ENCODE measurements at regions not wholly inside any gene's neighbourhood (a gene's known extent, or its start where the extent isn't known, plus 50 kb on each side); places are given as distances from the start of the nearest gene placed in this dataset.
"Not testable (repeated sequence)": the region's sequence is repeated elsewhere in the genome, so short reads cannot be mapped to it uniquely, and the experiment has no call there.

GRCh38 chr2:182592691-182593393 lies 123.2 kb upstream of the DNAJC10 start:
- H3K4me3 Mint-ChIP-seq = no peak overlapping the region
- no peak overlapping the region for H3K27ac Mint-ChIP-seq
- intact Hi-C loops (cut with micrococcal nuclease) = no loop called here
- H3K9me3 Mint-ChIP-seq = no peaks in the 10 kb centered on the region
- peaks cover 2% of the 10 kb centered on the region for H3K27me3 Mint-ChIP-seq (ENCODE audit: insufficient read depth)
- DNase-seq (ENCODE audit: low spot score) = no peak
- H3K4me1 Mint-ChIP-seq (ENCODE audit: low read depth) = no peaks in the 10 kb centered on the region
- no peaks in the 10 kb centered on the region for H3K36me3 Mint-ChIP-seq (ENCODE audit: low read depth)

DNA sequence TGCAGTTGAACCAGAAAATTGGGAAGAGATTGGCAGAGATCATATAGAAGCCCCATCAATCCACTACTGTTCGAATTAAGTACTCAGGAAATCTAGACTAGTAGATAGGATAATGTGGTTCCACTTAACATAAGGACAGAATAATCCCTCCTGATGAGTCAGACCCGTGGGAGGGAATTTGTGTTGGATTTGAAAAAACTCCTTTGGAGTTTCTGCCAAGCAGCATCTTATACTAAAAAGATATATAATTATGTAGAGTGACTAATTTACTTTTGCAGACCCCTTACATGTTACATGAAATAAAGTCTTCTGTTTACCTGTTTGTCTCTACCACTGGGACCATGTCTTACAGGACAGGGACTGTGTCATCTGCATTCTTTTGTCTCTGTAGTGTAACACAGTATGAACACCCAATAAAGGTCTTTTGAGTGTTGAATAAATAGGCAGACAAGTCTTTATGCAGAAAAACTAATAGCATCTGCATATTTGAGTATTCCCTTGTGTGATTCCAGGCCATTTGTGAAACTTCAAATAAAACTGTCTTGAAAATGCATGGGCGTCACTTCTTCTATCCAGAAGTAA lies 122.6 kb upstream of the DNAJC10 start:
- no peaks in the 10 kb centered on the region for H3K9me3 Mint-ChIP-seq

GRCh38 chr2:182594286-182594685 lies 121.8 kb upstream of the DNAJC10 start:
- peaks cover 2% of the 10 kb centered on the region for H3K27me3 Mint-ChIP-seq (ENCODE audit: insufficient read depth)
- intact Hi-C loops (cut with micrococcal nuclease) = no loop called here
- H3K9me3 Mint-ChIP-seq = no peaks in the 10 kb centered on the region
- no peak overlapping the region for H3K27ac Mint-ChIP-seq
- H3K4me3 Mint-ChIP-seq = no peak overlapping the region
- DNase-seq (ENCODE audit: low spot score) = no peak
- H3K36me3 Mint-ChIP-seq (ENCODE audit: low read depth) = no peaks in the 10 kb centered on the region
- no peaks in the 10 kb centered on the region for H3K4me1 Mint-ChIP-seq (ENCODE audit: low read depth)

More for the DNA sequence above, 122.6 kb upstream of the DNAJC10 start:
- Mint-ChIP-seq H3K4me3 (no peak overlapping the region), H3K36me3 (ENCODE audit: low read depth) (no peaks in the 10 kb centered on the region), H3K4me1 (ENCODE audit: low read depth) (no peaks in the 10 kb centered on the region), H3K27me3 (ENCODE audit: insufficient read depth) (peaks cover 2% of the 10 kb centered on the region), H3K27ac (no peak overlapping the region)
- DNase-seq (ENCODE audit: low spot score) = no peak
- intact Hi-C loops (cut with micrococcal nuclease) = no loop called here

- Mint-ChIP-seq H3K27me3 (ENCODE audit: insufficient read depth) (peaks cover 2% of the 10 kb centered on the region), H3K4me3 (no peak overlapping the region), H3K27ac (no peak overlapping the region), H3K36me3 (ENCODE audit: low read depth) (no peaks in the 10 kb centered on the region), H3K9me3 (no peaks in the 10 kb centered on the region), H3K4me1 (ENCODE audit: low read depth) (no peaks in the 10 kb centered on the region)
- no peak for DNase-seq (ENCODE audit: low spot score)
- intact Hi-C loops (cut with micrococcal nuclease) = no loop called here
These were observed 120.4 kb upstream of the DNAJC10 start for GRCh38 chr2:182595650-182596049.

DNA sequence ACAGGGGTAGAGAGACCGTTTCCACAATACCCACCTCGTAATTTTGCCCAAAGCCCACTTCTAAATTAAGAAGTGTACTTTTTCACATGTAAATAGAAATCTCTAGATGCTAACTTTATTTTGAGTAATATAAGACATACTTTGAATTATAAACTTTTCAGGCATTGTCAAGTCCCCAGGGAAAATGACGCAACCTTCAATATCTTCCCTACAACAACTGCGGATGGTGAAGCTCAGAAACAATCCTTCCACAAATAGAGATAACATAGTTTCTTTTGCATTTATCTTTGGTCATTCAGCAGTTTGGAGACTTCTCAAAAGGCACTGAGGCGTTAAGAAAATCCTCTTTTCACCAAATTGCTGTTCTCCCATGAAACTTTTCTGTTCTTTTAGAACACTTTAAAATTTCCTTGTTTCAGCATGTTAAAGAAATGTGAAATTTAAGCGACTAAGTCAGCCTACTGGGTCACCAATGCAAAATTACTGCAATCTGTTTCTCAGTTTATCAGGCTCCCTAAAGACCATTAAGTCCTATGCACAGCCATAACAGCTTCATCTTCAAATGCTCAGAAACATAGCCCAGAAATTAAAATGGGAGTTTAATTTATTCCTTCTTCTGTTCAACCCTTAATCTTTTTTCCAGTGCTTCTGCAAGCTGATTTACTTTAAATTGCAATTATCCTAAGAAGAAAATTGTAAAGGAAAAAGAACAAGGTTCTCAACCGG lies 118.3 kb upstream of the DNAJC10 start:
- Mint-ChIP-seq H3K4me1 (ENCODE audit: low read depth) (no peaks in the 10 kb centered on the region), H3K4me3 (no peak overlapping the region), H3K27me3 (ENCODE audit: insufficient read depth) (peaks cover 2% of the 10 kb centered on the region), H3K27ac (no peak overlapping the region), H3K9me3 (no peaks in the 10 kb centered on the region), H3K36me3 (ENCODE audit: low read depth) (no peaks in the 10 kb centered on the region)
- intact Hi-C loops (cut with micrococcal nuclease) = no loop called here
- no peak for DNase-seq (ENCODE audit: low spot score)

GRCh38 chr2:182598626-182599025 lies 117.4 kb upstream of the DNAJC10 start:
- Mint-ChIP-seq H3K4me1 (ENCODE audit: low read depth) (no peaks in the 10 kb centered on the region), H3K9me3 (no peaks in the 10 kb centered on the region), H3K36me3 (ENCODE audit: low read depth) (no peaks in the 10 kb centered on the region), H3K4me3 (no peak overlapping the region), H3K27ac (no peak overlapping the region), H3K27me3 (ENCODE audit: insufficient read depth) (peaks cover 3% of the 10 kb centered on the region)
- no peak for DNase-seq (ENCODE audit: low spot score)
- intact Hi-C loops (cut with micrococcal nuclease) = no loop called here

DNA sequence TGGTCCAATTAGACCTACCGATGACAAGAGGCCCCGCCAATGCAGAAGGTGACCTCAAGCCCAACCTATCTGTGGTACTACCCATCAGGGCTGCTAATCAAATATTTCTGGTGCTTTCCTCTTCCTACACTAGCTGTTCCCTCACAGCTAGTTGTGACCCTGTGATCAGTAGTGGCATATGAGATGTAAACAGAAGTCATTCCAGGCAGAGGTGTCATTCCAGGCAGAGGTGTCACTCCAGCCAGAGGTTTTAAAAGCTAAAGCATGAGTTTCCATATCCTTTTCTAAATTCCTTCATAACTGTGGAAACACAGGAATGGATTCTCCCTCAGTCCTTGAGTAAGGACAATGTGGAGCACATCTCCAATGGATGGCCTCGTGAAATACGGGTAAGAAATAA lies 110.9 kb upstream of the DNAJC10 start:
- Mint-ChIP-seq H3K36me3 (ENCODE audit: low read depth) (no peaks in the 10 kb centered on the region), H3K9me3 (no peaks in the 10 kb centered on the region), H3K4me1 (ENCODE audit: low read depth) (no peaks in the 10 kb centered on the region), H3K4me3 (no peak overlapping the region), H3K27ac (no peak overlapping the region), H3K27me3 (ENCODE audit: insufficient read depth) (peaks cover 1% of the 10 kb centered on the region)
- DNase-seq (ENCODE audit: low spot score) = no peak
- intact Hi-C loops (cut with micrococcal nuclease) = no loop called here

DNA sequence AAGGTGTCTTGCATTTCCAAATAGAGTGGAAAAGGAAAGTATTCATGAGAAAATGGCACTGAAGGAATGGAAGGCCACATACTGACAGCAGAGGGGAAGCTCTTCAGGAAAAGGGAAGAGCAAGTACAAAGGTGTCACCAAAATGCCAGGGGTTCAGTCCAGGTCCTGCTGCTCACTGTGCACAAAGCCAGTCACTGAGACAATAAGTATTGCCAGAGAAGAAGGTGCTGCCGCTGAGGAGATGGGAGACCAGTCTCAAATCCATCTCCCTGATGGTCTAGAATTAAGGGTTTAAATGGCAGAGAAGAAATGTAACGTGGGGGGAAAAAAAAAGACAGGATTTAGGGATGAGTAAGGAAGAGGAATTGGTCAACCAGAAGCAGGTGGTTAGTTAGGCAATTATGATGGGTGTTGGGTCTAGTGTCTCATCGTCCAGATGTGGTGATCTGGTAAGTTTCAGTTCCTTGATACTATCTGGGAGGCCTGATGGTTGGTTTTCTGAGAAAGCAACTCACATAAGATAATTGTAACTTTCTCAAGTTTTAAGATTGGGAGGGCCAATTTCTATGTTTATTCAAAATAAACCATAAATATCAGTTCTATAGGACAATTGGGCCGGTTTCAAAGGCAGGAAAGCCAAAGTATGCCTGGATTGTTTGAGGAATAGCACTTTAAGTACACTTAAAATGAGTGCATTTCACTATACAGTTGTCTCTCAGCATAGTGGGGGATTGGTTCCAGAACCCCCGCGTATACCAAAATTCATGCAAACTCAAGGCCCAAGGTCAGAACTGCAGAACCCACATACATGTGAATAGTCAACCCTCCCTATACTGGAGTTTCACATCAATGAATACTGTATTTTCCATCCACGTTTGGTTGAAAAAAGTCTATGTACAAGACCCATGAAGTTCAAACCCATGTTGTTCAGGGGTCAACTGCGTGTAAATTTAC lies 109.1 kb upstream of the DNAJC10 start:
- H3K4me3 Mint-ChIP-seq = no peak overlapping the region
- H3K36me3 Mint-ChIP-seq (ENCODE audit: low read depth) = no peaks in the 10 kb centered on the region
- H3K9me3 Mint-ChIP-seq = no peaks in the 10 kb centered on the region
- intact Hi-C loops (cut with micrococcal nuclease) = no loop called here
- H3K27me3 Mint-ChIP-seq (ENCODE audit: insufficient read depth) = peaks cover 5% of the 10 kb centered on the region
- no peak overlapping the region for H3K27ac Mint-ChIP-seq
- H3K4me1 Mint-ChIP-seq (ENCODE audit: low read depth) = no peaks in the 10 kb centered on the region
- no peak for DNase-seq (ENCODE audit: low spot score)

GRCh38 chr2:182608181-182608845 lies 107.7 kb upstream of the DNAJC10 start:
- Mint-ChIP-seq H3K4me3 (no peak overlapping the region), H3K4me1 (ENCODE audit: low read depth) (no peaks in the 10 kb centered on the region), H3K27ac (no peak overlapping the region), H3K9me3 (no peaks in the 10 kb centered on the region), H3K36me3 (ENCODE audit: low read depth) (no peaks in the 10 kb centered on the region), H3K27me3 (ENCODE audit: insufficient read depth) (peaks cover 5% of the 10 kb centered on the region)
- intact Hi-C loops (cut with micrococcal nuclease) = no loop called here
- DNase-seq (ENCODE audit: low spot score) = no peak

- H3K4me1 Mint-ChIP-seq (ENCODE audit: low read depth); H3K27ac Mint-ChIP-seq: not testable (repeated sequence)
These were observed 107.1 kb upstream of the DNAJC10 start for GRCh38 chr2:182609005-182609404.

GRCh38 chr2:182610231-182610630 lies 105.8 kb upstream of the DNAJC10 start:
- no peaks in the 10 kb centered on the region for H3K36me3 Mint-ChIP-seq (ENCODE audit: low read depth)
- H3K4me3 Mint-ChIP-seq = no peak overlapping the region
- no peak overlapping the region for H3K27ac Mint-ChIP-seq
- intact Hi-C loops (cut with micrococcal nuclease) = no loop called here
- no peaks in the 10 kb centered on the region for H3K4me1 Mint-ChIP-seq (ENCODE audit: low read depth)
- DNase-seq (ENCODE audit: low spot score) = no peak
- H3K27me3 Mint-ChIP-seq (ENCODE audit: insufficient read depth) = peaks cover 3% of the 10 kb centered on the region
- H3K9me3 Mint-ChIP-seq = no peaks in the 10 kb centered on the region

More at GRCh38 chr2:182609005-182609404, 107.1 kb upstream of the DNAJC10 start:
- intact Hi-C loops (cut with micrococcal nuclease); H3K36me3 Mint-ChIP-seq (ENCODE audit: low read depth); H3K4me3 Mint-ChIP-seq; DNase-seq (ENCODE audit: low spot score); H3K27me3 Mint-ChIP-seq (ENCODE audit: insufficient read depth); H3K9me3 Mint-ChIP-seq: not testable (repeated sequence)

DNA sequence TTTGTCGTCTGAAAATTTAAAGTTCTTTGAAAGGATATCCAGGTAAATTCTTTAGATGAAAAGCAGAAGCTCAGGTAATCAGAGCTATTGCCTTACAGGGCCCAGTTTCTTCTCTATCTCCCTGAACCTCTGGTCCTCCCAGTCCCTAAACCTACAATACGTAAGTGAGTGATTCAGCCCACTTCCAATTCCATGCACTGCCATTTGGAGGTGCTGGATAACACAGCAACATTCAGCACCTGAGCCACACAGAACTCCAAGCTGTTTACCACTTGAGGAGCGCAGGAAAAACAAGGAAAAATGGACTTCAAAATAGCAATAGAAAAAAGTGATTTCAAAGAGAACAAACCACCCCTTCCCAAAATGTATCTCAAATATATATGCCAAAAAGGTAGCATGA lies 105.0 kb upstream of the DNAJC10 start:
- Mint-ChIP-seq H3K9me3 (no peaks in the 10 kb centered on the region), H3K4me3 (no peak overlapping the region), H3K27me3 (ENCODE audit: insufficient read depth) (peaks cover 3% of the 10 kb centered on the region), H3K36me3 (ENCODE audit: low read depth) (no peaks in the 10 kb centered on the region), H3K27ac (no peak overlapping the region), H3K4me1 (ENCODE audit: low read depth) (no peaks in the 10 kb centered on the region)
- DNase-seq (ENCODE audit: low spot score) = no peak
- intact Hi-C loops (cut with micrococcal nuclease) = no loop called here
